SK-N-MC (cell line): ENCODE measurements at regions not wholly inside any gene's neighbourhood (a gene's known extent, or its start where the extent isn't known, plus 50 kb on each side); places are given as distances from the start of the nearest gene placed in this dataset.

Source experiments
- EZH2 ChIP-seq: fragments of 200-600 bp; sonication (generic); IDR thresholded peaks from one replicate; pipeline ENCODE4 v1.6.1; 2017; ENCODE audit warnings: antibody characterized with exemption
- FOXP2 ChIP-seq: optimal IDR thresholded peaks from 2 replicates; pipeline ENCODE3; 2011; ENCODE audit warnings: mild to moderate bottlenecking, moderate library complexity; ENCODE audit not compliant: insufficient read depth; ENCODE audit errors: extremely low read length, control extremely low read depth
- POLR2AphosphoS5 ChIP-seq: IDR thresholded peaks from 2 replicates; pipeline ENCODE4 v1.6.1; 2012; ENCODE audit warnings: mild to moderate bottlenecking, low read depth, low read length, borderline replicate concordance

DNA sequence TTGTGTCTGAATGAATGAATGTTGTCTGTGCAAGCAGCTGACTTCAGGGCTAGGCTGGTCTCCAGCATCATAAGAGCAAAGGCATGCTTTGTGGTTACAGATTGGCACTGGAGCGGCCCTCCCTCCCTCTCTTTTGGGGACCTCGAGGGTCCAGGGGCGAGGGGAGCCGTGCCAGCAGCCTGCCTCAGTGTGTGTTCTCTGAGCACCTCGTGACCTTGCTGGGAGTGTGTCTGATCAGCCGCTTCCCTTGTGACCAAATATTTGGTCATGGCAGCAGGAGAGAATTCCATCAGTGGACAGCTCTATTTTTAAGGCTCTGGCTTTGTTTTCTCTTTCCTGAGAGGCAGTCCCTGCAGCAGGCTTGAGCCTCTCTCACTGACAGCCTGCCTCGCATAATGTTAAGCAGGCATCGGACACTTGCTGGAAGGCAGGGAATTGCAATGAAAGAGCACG is 329.7 kb downstream of the UQCRFS1 start:
- TF ChIP-seq POLR2AphosphoS5 (no peak), EZH2 (no peak), FOXP2 (no peak)
